GM12864 (cell line): ENCODE measurements at regions not wholly inside any gene's neighbourhood (a gene's known extent, or its start where the extent isn't known, plus 50 kb on each side); places are given as distances from the start of the nearest gene placed in this dataset.

ENCODE experiments used
- DNase-seq: peaks from one replicate; pipeline ENCODE4 v3.0.0-alpha.2; 2011; ENCODE audit warnings: low read depth
- H3K4me3 ChIP-seq: 2 replicates; pipeline ENCODE4 v1.5.1; 2011; ENCODE audit warnings: mild to moderate bottlenecking, low read depth, low read length, control low read depth
- CTCF ChIP-seq: IDR thresholded peaks from 2 replicates; pipeline ENCODE4 v1.5.1; 2011; ENCODE audit warnings: low read depth, mild to moderate bottlenecking, moderate library complexity, low read length, control low read depth, inconsistent platforms; ENCODE audit errors: missing control alignments

GRCh38 chr5:40359093-40359492 lies 320.6 kb upstream of the PTGER4 start:
- DNase-seq: no peak
- no peak overlapping the region for H3K4me3 ChIP-seq
- no peak for TF ChIP-seq CTCF

- TF ChIP-seq CTCF: no peak
- DNase-seq: no peak
- no peak overlapping the region for H3K4me3 ChIP-seq
Measured at GRCh38 chr5:40356248-40356647, 323.5 kb upstream of the PTGER4 start.

GRCh38 chr5:40355846-40356245 lies 323.9 kb upstream of the PTGER4 start:
- TF ChIP-seq CTCF: no peak
- no peak for DNase-seq
- H3K4me3 ChIP-seq: no peak overlapping the region

GRCh38 chr5:40355181-40355580 lies 324.5 kb upstream of the PTGER4 start:
- no peak for TF ChIP-seq CTCF

GRCh38 chr5:40354171-40354570 lies 325.5 kb upstream of the PTGER4 start:
- TF ChIP-seq CTCF: no peak
- no peak for DNase-seq
- H3K4me3 ChIP-seq: no peak overlapping the region

More at GRCh38 chr5:40355181-40355580, 324.5 kb upstream of the PTGER4 start:
- no peak for DNase-seq
- no peak overlapping the region for H3K4me3 ChIP-seq

- H3K4me3 ChIP-seq: no peak overlapping the region
- TF ChIP-seq CTCF: no peak
- no peak for DNase-seq
Measured at GRCh38 chr5:40353442-40353841, 326.3 kb upstream of the PTGER4 start.

- no peak overlapping the region for H3K4me3 ChIP-seq
- no peak for TF ChIP-seq CTCF
- no peak for DNase-seq
Measured at GRCh38 chr5:40347981-40348725, 331.6 kb upstream of the PTGER4 start.
